ENCODE measurements at regions not wholly inside any gene's neighbourhood (a gene's known extent, or its start where the extent isn't known, plus 50 kb on each side); places are given as distances from the start of the nearest gene placed in this dataset.

DNA sequence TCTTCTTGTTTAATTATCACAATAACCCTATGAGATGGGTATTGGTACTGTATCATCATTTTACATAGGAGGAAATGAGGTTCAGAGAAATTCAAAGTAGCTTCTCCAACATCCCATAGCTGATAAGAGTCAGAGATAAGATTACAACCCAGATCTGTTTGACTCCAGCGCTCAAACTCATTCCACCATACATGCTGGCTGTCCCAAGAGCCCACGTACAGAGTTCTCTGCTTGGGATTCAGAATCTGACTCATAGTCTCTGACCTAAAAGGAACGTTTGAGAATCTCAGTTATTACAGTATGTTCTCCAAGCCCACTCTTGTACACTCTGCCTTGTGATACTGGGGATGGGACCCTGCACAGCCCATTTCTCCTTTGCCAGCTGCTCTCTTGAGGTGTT is 90.2 kb downstream of the TMEM215 start:
- TF ChIP-seq, protein P1, sequence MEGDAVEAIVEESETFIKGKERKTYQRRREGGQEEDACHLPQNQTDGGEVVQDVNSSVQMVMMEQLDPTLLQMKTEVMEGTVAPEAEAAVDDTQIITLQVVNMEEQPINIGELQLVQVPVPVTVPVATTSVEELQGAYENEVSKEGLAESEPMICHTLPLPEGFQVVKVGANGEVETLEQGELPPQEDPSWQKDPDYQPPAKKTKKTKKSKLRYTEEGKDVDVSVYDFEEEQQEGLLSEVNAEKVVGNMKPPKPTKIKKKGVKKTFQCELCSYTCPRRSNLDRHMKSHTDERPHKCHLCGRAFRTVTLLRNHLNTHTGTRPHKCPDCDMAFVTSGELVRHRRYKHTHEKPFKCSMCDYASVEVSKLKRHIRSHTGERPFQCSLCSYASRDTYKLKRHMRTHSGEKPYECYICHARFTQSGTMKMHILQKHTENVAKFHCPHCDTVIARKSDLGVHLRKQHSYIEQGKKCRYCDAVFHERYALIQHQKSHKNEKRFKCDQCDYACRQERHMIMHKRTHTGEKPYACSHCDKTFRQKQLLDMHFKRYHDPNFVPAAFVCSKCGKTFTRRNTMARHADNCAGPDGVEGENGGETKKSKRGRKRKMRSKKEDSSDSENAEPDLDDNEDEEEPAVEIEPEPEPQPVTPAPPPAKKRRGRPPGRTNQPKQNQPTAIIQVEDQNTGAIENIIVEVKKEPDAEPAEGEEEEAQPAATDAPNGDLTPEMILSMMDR (IDR thresholded peaks at IDR 0.05): no peak
- intact Hi-C loops (cut with DNase I): loop anchor here in 1 of 2 donors (10.0 kb wide), 1 partner anchor 91 kb away; no protein-coding TSS in a partner anchor
- DNase-seq: no peak
- 75 to 84% (median 78%) methylated on average over 3 of the region's 3 CpGs for WGBS, 3 donors
- Histone ChIP-seq H3K27ac (no peak overlapping the region), H3K4me1 (peaks cover 21% of the 10 kb centered on the region), H3K27me3 (ENCODE audit: insufficient read depth in 3 of 3, low read length in 2 of 3) (no peaks in the 10 kb centered on the region), H3K36me3 (ENCODE audit: insufficient read depth in 1 of 2, low read depth in 1 of 2) (no peaks in the 10 kb centered on the region), H3K9me3 (no peaks in the 10 kb centered on the region), H3K4me3 (no peak overlapping the region)
- no peak for ATAC-seq

DNA sequence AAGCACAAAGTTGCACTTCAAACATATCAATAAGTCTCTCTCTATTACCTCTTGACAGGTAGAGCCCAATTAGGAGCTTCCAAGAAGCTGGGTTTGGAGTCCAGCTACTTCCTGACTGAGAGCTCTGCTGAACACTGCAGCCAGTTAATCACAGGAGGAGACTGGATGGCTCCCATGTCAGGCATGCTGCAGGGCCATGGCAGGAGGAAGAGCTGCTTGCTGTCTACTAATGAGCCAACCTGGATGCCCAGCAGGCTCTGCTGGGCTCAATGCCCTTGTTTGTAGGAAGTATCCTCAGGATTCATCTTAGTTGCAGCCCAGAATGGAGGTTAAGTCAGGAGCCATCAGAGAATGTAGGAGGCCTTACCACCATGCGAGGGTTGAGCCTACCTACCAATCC is 91.9 kb downstream of the TMEM215 start:
- H3K27ac ChIP-seq: peak overlapping the region; percentile 46
- H3K9me3 ChIP-seq: no peaks in the 10 kb centered on the region

DNA sequence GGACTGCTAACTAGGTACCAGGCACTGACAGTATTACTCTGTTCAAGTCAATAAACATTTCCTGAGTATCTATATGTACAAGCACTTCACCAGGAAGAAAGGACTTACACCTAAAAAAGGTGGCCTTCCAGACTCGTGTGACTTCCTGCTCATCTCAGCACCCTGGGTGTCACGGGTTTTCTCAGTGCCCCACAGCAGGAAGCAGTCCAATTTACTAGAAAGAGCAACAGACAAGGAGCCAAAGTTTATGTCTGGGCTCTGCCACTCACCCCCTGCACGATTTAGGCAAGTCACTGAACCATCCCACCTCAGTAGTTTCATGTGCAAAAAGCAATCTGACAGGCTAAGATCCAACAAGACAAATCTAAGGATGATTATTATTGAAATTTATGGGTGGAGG is 92.4 kb downstream of the TMEM215 start:
- no peaks in the 10 kb centered on the region for H3K9me3 ChIP-seq
- H3K4me3 ChIP-seq: no peak overlapping the region
- ATAC-seq: no peak
- peak overlapping the region; percentile 46 for H3K27ac ChIP-seq
- TF ChIP-seq, protein P1 (IDR thresholded peaks at IDR 0.05): no peak
- H3K4me1 ChIP-seq: peaks cover 20% of the 10 kb centered on the region
- no peak for DNase-seq
- intact Hi-C loops (cut with DNase I): loop anchor here in 1 of 2 donors (10.0 kb wide), 1 partner anchor 89 kb away; no protein-coding TSS in a partner anchor
- H3K27me3 ChIP-seq (ENCODE audit: insufficient read depth in 3 of 3, low read length in 2 of 3): no peaks in the 10 kb centered on the region
- WGBS, 3 donors: 23 to 26% (median 23%) methylated on average over 3 of the region's 3 CpGs
- H3K36me3 ChIP-seq (ENCODE audit: insufficient read depth in 1 of 2, low read depth in 1 of 2): no peaks in the 10 kb centered on the region

More for the DNA sequence above, 91.9 kb downstream of the TMEM215 start:
- Histone ChIP-seq H3K36me3 (ENCODE audit: insufficient read depth in 1 of 2, low read depth in 1 of 2) (no peaks in the 10 kb centered on the region), H3K4me3 (no peak overlapping the region), H3K27me3 (ENCODE audit: insufficient read depth in 3 of 3, low read length in 2 of 3) (no peaks in the 10 kb centered on the region), H3K4me1 (peaks cover 20% of the 10 kb centered on the region)
- WGBS, 3 donors: 81 to 100% (median 95%) methylated on average over 1 of the region's 1 CpG
- TF ChIP-seq, protein P1 (IDR thresholded peaks at IDR 0.05): no peak
- no peak for DNase-seq
- ATAC-seq: peak in 3 of 4 donors; percentile 42 to 68 (median 58)
- intact Hi-C loops (cut with DNase I): loop anchor here in 1 of 2 donors (10.0 kb wide), 1 partner anchor 90 kb away; no protein-coding TSS in a partner anchor

DNA sequence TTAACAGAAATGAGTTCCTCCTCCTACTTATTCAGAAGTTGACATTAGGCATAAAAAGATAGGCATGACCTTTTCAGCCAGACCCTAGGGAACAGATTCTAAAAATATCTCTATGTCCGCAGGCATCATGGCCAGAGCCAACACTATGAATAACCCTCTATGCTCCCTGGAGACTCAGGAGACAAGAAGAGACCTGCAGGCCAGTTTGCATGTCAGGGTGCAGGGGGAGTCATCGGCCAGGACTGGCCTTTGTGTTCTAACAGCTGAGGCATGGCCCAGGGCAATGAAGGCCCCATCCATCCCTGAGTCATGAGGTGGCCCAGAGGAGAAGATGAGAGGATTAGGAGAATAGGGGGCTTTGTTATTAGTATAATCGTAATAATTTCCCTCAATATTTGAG is 93.8 kb downstream of the TMEM215 start:
- peaks cover 20% of the 10 kb centered on the region for H3K4me1 ChIP-seq
- H3K27me3 ChIP-seq (ENCODE audit: insufficient read depth in 3 of 3, low read length in 2 of 3): no peaks in the 10 kb centered on the region
- peak overlapping the region; percentile 58 for H3K27ac ChIP-seq
- TF ChIP-seq, protein P1 (IDR thresholded peaks at IDR 0.05): no peak
- ATAC-seq (peak; percentile 75 to 97 (median 94)), DNase-seq (peak in 1 of 2 donors; percentile 69)
- 38 to 42% (median 38%) methylated on average over 3 of the region's 3 CpGs for WGBS, 3 donors
- H3K4me3 ChIP-seq: no peak overlapping the region
- H3K36me3 ChIP-seq (ENCODE audit: insufficient read depth in 1 of 2, low read depth in 1 of 2): no peaks in the 10 kb centered on the region
- H3K9me3 ChIP-seq: no peaks in the 10 kb centered on the region
- intact Hi-C loops (cut with DNase I): loop anchor here in 1 of 2 donors (10.0 kb wide), 1 partner anchor 88 kb away; no protein-coding TSS in a partner anchor
